Lung (tissue), 11 donors: ENCODE measurements at regions not wholly inside any gene's neighbourhood (a gene's known extent, or its start where the extent isn't known, plus 50 kb on each side); places are given as distances from the start of the nearest gene placed in this dataset.

Experiments
- ATAC-seq: fragments of 200-7000 bp; cut with Tn5 transposase; one replicate; pipeline ENCODE4 v1.9.1; 2020; ENCODE audit warnings: moderate number of reproducible peaks; ENCODE audit not compliant: insufficient read depth, low FRiP score
- DNase-seq, 3 donors: peaks; one replicate each; pipeline ENCODE4 v3.0.0-alpha.2; 2013 to 2017
- H3K27ac ChIP-seq, 2 donors: one replicate each; pipeline ENCODE4 v1.5.1; 2013; ENCODE audit warnings: mild to moderate bottlenecking in 2 of 2, moderate library complexity in 2 of 2, control low read depth in 1 of 2, inconsistent platforms in 1 of 2, low read depth in 1 of 2, low read length in 1 of 2
- H3K27me3 ChIP-seq, 3 donors: one replicate each; pipeline ENCODE4 v1.5.1; 2013; ENCODE audit warnings: low read length in 2 of 3; ENCODE audit not compliant: control insufficient read depth in 3 of 3, insufficient read depth in 3 of 3
- H3K36me3 ChIP-seq, 4 donors: one replicate each; pipeline ENCODE4 v1.5.1; 2013; ENCODE audit warnings: low read length in 4 of 4, mild to moderate bottlenecking in 1 of 4, moderate library complexity in 1 of 4; ENCODE audit not compliant: control insufficient read depth in 4 of 4, insufficient read depth in 4 of 4
- H3K4me1 ChIP-seq, 5 donors: one replicate each; pipeline ENCODE4 v1.5.1; 2013; ENCODE audit warnings: low read length in 5 of 5, mild to moderate bottlenecking in 2 of 5, moderate library complexity in 1 of 5; ENCODE audit not compliant: control insufficient read depth in 5 of 5, insufficient read depth in 5 of 5
- H3K4me3 ChIP-seq: one replicate; pipeline ENCODE4 v1.5.1; 2013; ENCODE audit warnings: mild to moderate bottlenecking, control low read depth, moderate library complexity
- H3K9ac ChIP-seq, 2 donors: one replicate each; pipeline ENCODE4 v1.5.1; 2013; ENCODE audit warnings: low read length in 2 of 2, control low read depth in 1 of 2; ENCODE audit not compliant: insufficient read depth in 1 of 2
- H3K9me3 ChIP-seq, 4 donors: one replicate each; pipeline ENCODE4 v1.5.1; 2013; ENCODE audit warnings: low read length in 3 of 4, mild to moderate bottlenecking in 1 of 4, moderate library complexity in 1 of 4; ENCODE audit not compliant: control insufficient read depth in 4 of 4, insufficient read depth in 3 of 4
- CTCF ChIP-seq: IDR thresholded peaks from 2 replicates; pipeline ENCODE4 v1.5.1; 2012; ENCODE audit warnings: mild to moderate bottlenecking; ENCODE audit errors: control extremely low read depth, extremely low read depth
- WGBS, 2 donors: extraction: QIAGEN DNeasy Blood & Tissue Kit; methylation state at CpG; one replicate each; pipeline ENCODE4 v1.1.7; 2013; 5-methylcytosine and 5-hydroxymethylcytosine counted together
- donor health status: control.
- donor health status: control.
- donor health status: Bipolar disorder and iron deficiency.
- donor health status: healthy.
- donor health status: DM: yes; HTN: yes; CAD: no.

- WGBS, 2 donors = 49 to 72% methylated on average over 3 of the region's 3 CpGs
- DNase-seq (peak; percentile 22 to 58 (median 27)), ATAC-seq (no peak)
- H3K27ac ChIP-seq = no peak overlapping the region
- no peak overlapping the region for H3K9ac ChIP-seq
- TF ChIP-seq CTCF = no peak
- H3K4me1 ChIP-seq = peaks cover 0 to 12% (median 0%) of the 10 kb centered on the region in 5 donors
- H3K9me3 ChIP-seq = no peaks in the 10 kb centered on the region
- H3K36me3 ChIP-seq = no peaks in the 10 kb centered on the region
- no peak overlapping the region for H3K4me3 ChIP-seq
- no peaks in the 10 kb centered on the region for H3K27me3 ChIP-seq
Observed at GRCh38 chr2:234130777-234131181, 80.3 kb downstream of the SPP2 start.

- Histone ChIP-seq H3K36me3 (no peaks in the 10 kb centered on the region), H3K4me3 (no peak overlapping the region), H3K9me3 (no peaks in the 10 kb centered on the region), H3K4me1 (peaks cover 0 to 12% (median 0%) of the 10 kb centered on the region in 5 donors), H3K9ac (no peak overlapping the region), H3K27me3 (no peaks in the 10 kb centered on the region), H3K27ac (no peak overlapping the region)
- TF ChIP-seq CTCF = no peak
- ATAC-seq (no peak), DNase-seq (no peak)
- 42 to 65% methylated on average over 1 of the region's 1 CpG for WGBS, 2 donors
Observed at GRCh38 chr2:234128606-234129005, 78.1 kb downstream of the SPP2 start.
